GM21367 (cell line): ENCODE measurements at regions not wholly inside any gene's neighbourhood (a gene's known extent, or its start where the extent isn't known, plus 50 kb on each side); places are given as distances from the start of the nearest gene placed in this dataset.
A peak's percentile ranks its signal among the peaks of the same experiment; 100 is the strongest.
"Not testable (repeated sequence)": the region's sequence is repeated elsewhere in the genome, so short reads cannot be mapped to it uniquely, and the experiment has no call there.

Source experiments
- ATAC-seq: cut with Tn5 transposase; IDR thresholded peaks from one replicate; pipeline ENCODE4 v1.9.1; 2021; ENCODE audit not compliant: unreplicated experiment

DNA sequence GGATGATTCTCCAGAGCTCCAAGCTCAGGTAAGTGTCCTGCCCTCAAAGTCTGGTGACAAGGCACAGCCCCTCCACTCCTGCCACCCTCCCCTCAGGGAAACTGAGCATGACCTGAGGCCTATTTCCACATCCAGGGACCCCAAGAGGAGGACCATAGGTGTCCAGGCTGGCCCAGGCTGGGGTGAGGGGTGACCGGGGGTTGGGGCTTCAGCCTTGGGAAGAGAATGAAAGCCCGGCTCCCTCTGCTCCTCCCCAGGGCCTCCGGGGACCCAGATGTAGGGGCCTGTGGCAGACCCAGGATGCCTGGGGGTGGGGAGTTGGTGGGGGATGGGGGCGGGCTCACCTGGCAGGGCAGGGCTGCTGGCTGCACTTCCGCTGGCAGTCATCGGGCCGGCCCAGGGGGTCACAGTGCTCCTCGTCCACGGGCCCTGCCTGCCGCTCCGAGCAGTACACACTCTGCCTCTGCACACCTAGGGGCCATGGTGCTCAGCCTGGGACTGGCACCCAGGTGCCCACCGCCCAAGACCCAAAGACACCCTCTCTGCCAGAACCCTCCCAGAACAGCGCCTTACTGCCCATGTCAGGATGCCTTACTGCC lies 116.5 kb upstream of the AKAP13 start:
- ATAC-seq, result not testable (repeated sequence)

DNA sequence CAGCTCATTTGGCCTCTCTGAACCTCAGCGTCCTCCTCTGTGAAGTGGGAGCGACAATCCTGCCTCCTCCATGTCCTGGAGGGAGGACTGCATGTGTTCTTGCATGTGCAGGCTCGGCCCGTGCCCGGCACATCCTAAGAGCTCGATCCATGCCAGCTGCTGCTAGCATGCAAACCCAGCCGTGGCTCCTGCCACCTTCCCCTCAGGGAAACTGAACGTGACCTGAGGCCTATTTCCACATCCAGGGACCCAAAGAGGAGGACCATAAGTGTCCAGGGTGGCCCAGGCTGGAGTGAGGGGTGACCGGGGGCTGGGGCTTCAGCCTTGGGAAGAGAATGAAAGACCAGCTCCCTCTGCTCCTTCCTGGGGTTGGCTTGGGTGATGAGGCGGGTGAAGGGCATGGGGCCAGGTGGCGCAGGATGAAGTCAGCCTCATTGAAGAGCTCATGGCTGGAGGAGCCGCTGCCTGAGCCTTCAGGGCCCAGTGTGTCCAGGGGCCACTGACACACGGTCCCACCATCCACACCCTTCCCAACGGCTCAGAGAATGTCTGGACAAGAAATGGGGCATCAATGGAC lies 115.7 kb upstream of the AKAP13 start:
- not testable (repeated sequence) for ATAC-seq

DNA sequence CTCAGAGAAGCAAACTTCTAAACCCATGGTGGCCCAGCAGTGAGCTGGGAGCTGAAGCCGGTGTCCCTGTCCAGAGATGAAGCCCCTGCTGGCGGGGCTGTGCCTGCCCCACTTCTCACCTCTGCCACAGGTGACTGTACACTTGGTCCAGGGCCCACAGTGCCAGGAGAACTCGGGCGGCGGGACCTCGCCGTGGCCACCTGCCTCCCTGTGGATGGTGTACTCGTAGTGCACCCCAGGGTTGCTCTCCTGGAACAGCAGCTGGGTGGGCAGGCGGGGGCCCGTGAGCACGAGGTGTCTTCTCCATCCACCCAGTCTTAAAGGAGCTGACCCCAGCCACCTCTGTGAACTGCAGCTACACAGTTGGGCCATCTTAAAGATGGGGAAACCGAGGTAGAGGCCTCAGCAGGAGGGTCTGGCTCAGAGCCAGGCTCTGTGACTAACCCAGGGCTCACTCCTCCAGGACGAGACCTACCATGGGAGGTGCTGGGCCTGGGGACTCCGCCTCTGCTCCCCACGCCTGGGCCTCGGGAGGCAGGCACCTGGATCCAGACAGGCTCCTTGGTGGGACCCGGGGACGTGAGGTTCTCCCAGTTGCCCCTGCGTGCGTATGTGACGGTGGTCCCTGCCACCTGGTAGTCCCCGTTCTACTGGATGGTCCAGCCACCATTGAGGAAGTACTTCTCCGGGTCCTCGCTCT lies 113.1 kb upstream of the AKAP13 start:
- ATAC-seq, result not testable (repeated sequence)

DNA sequence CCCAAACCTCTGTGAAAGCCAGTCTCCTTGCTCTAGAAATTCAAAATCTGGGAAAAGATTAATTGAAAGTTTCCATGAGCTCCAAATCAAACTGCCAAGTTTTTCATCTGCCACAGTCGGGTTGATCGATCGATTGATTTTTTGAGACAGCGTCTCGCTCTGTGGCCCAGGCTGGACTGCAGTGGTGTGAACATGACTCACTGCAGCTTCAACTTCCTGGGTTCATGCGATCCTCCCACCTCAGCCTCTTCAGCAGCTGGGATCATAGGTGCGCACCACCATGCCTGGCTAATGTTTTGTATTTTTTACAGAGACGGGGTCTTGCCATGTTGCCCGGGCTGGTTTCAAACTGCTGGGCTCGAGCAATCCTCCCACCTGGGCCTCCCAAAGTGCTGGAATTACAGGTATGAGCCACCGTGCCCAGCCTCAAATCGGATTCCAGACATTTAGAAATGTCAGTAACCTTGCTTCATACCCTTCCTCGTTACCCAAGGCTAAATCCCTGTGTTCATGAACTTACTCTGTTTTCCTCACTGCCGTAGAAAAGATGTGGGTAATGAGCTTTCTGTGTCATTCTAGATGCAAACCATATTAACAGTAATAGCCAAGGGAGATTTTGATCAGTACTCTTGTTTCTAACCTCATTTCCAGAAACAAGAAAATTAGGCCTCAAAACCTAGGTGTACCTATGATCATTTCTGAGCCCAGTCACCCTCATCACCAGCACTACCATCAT lies 105.9 kb upstream of the AKAP13 start:
- no peak for ATAC-seq

DNA sequence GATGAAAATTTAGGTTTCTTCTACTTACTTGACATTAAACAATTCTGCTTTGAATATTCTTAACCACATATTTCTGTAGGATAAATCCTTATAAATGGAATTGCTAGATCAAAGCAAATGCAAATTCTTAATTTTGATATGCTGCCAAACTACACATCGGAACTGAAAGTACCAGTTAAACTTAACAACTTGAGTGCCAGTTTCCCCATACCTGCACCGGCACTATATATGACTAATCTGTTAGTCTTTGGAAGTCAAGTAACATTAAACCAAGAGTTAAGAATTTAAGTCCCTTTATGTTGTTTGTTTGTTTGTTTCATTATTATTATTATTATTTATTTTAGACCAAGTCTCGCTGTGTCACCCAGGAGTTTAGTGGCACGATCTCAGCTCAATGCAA lies 103.9 kb upstream of the AKAP13 start:
- ATAC-seq, result no peak

DNA sequence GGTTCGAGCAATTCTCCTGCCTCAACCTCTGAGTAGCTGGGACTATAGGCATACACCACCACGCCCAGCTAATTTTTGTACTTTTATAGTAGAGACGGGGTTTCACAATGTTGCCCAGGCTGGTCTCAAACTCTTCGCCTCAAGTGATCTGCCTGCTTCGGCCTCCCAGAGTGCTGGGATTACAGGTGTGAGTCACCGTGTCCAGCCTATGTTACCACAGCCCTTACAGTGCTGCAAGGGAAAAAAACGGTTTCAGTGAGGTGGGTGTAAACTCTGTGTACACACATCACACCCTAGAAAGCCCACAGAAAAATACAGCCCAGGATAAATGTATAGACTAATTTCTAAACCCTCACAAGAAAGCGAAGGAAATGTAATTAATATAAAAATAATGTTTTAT lies 103.5 kb upstream of the AKAP13 start:
- no peak for ATAC-seq

DNA sequence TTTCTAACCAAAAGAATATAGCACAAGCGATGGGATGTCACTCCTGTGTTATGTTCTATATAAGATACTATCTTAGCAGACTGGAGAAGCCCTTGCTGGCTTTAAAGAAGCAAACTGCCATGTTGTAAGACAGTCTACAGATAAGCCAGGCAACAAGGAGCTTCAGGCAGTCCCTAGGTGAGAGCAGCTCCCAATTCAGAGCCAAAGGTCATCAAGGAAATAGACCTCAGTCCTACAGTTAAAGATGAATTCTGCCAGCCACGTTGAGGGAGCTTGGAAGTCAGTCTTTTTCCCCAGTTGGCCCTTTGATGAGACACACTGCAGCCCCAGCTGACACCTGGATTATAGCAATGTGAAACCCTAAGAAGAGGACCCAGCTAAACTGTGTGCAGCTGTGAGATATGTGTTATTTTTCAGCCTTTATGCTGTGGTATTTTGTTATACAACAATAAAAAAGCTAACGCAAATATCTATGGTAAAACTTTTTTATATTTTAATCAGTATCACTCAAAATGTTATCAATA lies 102.5 kb upstream of the AKAP13 start:
- ATAC-seq, result no peak

DNA sequence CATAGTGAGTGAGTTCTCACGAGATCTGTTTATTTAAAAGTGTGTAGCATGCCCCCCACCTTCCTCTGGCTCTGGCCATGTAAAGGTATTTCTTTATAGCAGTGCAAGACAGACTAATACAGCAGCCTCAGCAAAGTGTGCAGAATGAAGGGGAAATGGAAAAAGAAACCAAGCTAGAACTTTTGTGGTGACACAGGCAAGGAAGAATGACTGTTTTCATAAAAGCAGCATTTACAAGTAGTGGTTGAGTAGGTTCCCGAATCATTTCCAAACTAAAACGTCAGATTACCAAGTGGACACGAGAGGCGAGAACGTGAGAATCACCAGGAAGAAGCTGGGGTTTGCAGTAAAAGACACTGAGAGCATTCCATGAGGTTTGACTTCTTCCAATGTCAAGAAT lies 100.2 kb upstream of the AKAP13 start:
- no peak for ATAC-seq

DNA sequence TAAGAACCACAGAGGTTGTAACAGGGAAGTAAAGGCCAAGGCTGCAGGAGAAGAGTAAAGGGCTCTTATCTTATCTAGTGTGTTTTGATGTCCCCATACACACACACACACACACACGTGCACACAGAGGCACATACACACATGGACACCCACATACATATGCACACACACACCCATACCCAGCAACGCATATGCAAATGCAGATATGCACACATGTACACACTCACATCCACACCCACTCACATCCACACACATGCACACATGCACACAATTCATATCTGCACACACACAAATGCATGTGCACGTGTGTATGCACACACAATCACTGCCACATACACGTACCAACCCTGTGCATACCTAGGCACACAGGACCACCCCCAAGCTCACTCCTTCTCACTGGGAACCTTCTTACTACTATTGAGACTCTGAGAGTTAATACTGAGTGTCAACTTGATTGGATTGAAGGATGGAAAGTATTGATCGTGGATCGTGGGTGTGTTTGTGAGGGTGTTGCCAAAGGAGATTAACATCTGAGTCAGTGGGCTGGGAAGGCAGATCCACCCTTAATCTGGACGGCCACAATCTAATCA lies 99.0 kb upstream of the AKAP13 start:
- ATAC-seq, result no peak

DNA sequence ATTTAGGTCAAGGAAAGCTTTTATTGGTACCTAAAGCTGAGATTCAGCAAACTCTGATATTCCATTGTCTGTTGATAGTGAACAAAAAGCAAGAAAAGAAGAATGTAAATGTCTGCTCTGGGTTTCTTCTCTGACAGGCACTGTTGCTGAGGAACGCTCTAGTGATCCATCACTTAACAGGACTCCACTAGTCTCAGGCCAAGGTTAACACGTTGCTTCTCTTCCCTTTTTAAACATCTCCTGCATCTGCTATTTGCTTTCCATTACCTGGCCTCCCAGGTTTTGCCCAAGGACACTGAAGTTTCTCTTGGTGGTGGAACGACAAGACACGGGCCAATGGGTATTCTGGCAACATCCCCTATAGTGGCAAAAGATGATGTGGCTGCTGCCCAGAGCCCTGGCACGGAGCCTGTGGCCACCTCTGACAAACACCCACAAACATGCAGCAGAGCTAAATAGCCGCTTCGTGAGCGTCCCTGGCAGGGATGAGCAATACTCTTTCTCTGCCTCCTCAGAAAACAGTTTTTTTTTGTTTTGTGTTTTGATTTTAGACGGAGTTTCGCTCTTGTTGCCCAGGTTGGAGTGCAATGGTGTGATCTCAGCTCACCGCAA lies 97.8 kb upstream of the AKAP13 start:
- ATAC-seq, result no peak

DNA sequence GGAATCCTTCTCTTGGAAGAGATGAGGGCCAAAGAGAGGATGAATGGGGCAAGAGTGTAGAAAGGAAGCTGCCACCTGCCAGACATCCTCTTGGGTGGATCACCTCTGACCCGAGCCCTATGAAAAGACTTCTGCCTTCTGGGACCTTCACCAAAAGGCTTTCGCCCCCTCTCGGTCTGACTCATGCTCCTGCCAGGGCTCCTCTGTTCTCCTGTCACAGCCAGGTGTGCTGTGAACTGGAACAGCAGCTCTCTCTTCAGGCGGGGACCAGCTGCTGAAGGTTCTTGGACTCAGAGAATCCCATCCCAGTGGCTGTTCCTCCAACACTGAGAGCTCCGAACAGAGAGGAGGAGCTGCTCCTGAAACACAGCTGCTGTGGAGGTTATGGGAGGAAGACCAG lies 96.6 kb upstream of the AKAP13 start:
- peak; percentile 73 for ATAC-seq

DNA sequence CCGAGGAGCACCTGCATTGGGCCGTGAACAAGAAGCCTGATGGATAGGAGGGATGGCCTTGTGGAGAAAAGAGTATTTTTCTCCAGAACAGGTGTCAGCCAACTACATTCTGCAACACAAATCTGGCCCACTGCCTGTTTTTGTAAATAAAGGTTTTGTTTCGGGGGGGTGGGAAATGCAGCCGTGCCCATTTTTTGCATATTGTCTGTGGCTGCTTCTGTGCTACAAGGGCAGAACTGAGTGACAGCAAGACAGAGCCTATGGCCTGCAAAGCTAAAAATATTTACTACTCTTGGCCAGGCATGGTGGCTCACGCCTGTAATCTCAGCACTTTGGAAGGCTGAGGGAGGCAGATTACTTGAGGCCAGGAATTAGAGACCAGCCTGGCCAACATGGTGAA lies 95.9 kb upstream of the AKAP13 start:
- peak; percentile 75 for ATAC-seq

DNA sequence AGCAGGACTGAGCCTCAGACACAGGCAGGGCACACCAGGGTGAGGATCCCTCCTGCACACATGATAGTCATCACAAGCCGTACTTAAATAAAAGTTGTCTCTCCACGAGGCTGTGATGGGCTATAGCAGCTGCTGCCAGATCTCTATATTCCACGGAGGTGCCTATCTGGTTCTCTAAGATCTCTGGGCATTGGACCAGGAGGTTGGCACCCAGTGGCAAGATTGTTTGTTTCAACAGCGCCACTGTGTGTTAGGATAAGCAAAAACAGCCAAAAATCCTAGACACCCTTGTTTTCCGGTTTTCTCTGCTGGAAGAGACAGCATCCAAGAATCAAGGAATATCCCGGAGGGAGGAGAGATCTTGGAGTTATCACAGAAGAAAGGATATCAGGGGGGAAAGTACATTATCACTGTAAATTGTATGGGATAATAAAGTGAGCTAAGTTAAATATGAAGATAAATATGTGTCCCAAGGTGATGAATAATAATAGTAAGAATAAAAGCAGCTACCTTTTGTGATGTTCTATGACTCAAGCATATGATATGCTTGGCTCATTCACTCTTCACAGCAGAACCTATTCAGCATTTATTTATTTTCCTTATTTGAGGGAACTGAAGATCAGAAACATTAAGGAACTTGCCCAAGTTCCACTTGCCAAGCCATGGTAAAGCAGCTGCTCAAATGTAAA lies 90.6 kb upstream of the AKAP13 start:
- ATAC-seq, result no peak

DNA sequence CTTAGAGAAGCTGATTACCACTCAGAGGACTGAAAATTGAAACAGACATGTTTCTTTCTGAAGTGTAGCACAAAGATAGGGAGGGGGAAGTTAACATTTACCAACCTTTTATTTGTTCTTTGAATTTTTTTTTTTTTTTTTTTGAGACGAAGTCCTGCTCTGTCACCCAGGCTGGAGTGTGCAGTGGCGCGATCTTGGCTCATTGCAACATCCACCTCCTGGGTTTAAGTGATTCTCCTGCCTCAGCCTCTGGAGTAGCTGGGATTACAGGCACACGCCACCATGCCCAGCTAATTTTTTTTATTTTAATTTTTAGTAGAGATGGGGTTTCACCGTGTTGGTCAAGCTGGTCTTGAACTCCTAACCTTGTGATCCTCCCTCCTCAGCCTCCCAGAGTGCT lies 87.8 kb upstream of the AKAP13 start:
- not testable (repeated sequence) for ATAC-seq

DNA sequence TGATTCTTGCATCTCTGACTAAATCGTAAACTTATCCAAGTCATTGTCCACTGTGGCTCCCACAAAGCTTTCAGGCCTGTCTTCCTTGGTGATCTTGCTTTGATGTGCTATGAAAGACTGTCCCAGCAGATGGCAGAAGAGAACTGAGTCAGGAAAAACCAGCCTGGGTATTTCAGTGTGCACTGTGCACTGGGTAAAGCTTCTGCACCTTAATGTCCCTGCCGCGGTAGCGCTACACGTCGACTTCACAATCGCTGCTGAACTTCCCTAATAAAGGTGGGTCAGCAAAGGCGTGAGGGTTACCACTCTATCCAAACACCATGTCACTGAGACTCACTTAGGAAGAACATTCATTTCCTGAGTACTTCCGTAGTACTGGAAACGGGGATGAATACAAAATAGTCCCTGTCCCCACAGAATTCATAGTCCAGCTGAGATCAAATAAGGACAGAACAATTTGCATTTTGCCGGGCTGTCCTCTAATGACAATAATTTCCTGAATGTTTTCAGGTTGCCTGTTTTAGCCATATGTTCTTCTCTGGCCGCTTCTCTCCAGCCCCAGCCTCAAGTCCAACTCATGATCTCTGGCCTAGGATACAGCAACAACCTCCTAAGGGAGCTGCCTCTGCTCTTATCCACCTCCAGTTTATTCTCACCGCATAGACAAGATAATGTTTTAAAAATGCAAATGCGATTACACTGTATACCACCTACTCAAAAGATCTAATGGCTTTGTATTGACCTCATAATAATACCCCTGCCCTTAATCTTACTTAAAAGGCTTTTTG lies 83.6 kb upstream of the AKAP13 start:
- ATAC-seq, result peak; percentile 84

DNA sequence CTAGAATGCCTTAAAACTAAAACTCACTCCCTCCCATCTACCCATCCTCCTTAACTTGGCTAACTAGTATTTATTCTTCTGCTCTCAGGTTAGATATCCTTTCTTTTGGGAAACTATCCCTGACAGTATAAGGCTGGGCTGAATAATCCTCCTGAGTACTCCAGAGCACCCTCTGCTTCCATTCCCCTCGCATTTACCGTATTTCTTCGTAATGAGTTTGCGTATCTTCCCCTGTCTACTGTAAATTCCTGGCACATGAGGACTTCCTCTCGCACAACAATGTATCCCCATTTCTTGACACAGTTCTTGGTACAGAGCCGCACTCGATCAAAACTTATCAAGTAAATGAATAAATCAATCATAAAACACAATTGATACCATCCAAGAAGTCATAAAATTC lies 82.9 kb upstream of the AKAP13 start:
- no peak for ATAC-seq

DNA sequence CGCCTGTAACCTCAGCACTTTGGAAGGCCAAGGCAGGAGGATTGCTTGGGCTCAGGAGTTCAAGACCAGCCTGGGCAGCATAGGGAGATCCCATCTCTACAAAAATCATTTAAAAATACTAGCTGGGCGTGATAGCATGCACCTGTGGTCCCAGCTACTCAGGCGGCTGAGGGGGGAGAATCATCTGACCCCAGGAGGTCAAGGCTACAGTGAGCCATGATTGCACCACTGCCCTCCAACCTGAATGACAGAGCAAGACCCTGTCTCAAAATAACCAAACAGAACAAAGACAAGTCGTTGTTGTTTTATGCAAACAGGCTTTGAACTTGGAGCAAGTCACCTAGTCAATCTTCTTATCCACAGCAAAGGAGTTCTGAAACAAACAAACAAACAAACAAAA lies 82.0 kb upstream of the AKAP13 start:
- no peak for ATAC-seq

DNA sequence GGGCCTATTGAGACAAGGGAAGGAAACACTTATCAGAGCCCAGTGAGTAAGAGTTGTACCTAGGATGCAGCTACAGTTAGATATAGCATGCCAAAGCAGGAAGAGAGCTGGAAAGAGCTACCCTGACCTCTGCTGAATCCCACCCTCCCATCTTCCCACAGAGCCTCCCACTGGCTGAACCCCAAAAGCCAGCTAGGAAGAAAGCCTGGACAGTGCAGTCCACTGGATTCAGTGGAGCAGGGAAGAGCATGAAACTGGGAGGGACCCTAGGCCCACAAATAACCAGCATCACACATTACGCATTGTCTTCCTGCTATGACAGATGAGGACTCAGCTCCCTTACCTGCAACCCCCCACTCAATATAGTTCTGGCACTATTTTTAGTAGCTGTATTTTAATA lies 81.5 kb upstream of the AKAP13 start:
- no peak for ATAC-seq

DNA sequence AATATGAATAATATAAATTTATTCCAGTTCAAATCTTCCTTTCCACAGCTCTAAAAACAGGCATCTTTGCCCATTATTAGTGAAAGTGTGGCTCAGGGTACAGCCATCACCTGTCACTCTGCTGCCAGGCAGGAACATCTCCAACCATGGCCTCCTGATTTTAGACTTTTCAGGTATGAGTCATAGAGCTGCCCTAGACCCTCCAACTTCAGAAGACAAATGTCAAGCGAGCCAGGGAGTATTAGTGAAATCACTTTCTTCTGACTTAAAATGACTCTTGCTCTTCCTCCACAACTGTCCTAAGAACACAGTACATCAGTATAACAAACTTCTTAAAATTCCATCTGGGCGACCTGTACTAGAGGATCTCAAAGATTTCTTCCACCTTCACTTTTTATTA lies 78.1 kb upstream of the AKAP13 start:
- no peak for ATAC-seq

DNA sequence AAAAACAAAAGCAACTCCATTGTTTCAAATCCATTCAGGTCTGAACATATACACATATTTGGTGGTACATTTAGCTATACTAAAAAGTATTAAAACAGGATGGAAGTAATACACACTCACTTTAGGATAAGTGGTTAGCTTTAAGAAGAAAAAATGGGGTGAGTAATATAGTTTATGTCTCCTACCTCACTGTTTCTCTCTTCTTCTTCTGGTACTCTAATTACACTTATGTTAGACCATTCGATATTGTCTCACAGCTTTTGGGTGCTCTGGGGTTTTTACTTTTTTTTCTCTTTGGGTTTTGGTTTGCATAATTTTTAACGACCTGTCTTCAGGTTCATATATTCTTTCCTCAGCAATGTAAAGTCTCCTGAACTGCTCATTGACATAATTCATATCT lies 75.4 kb upstream of the AKAP13 start:
- ATAC-seq, result no peak
